Tibial artery (tissue), 4 donors: ENCODE measurements at regions not wholly inside any gene's neighbourhood (a gene's known extent, or its start where the extent isn't known, plus 50 kb on each side); places are given as distances from the start of the nearest gene placed in this dataset.

Experiments used
- DNase-seq, 2 donors: peaks; one replicate each; pipeline ENCODE4 v3.0.0-alpha.2; 2019
- H3K27ac ChIP-seq, 2 donors: fragments of 200-600 bp; sonication (generic) in 1 of 2; 1 replicate in 1 of 2; 2 replicates in 1 of 2; pipeline ENCODE4 v1.5.1; 2018 to 2019; ENCODE audit warnings: mild to moderate bottlenecking in 1 of 2
- H3K27me3 ChIP-seq, 2 donors: fragments of 200-600 bp; sonication (generic) in 1 of 2; one replicate each; pipeline versions ENCODE4 v1.5.1 to v1.6.0; 2016 to 2019
- H3K36me3 ChIP-seq, 3 donors: fragments of 200-600 bp; sonication (generic) in 2 of 3; one replicate each; pipeline ENCODE4 v1.5.1; 2016 to 2019; ENCODE audit warnings: mild to moderate bottlenecking in 2 of 3
- H3K4me1 ChIP-seq, 4 donors: fragments of 200-600 bp; sonication (generic) in 2 of 4; 1 replicate in 3 of 4; 2 replicates in 1 of 4; pipeline ENCODE4 v1.5.1; 2016 to 2019
- H3K4me3 ChIP-seq, 2 donors: fragments of 200-600 bp; sonication (generic) in 1 of 2; 1 replicate in 1 of 2; 2 replicates in 1 of 2; pipeline ENCODE4 v1.5.1; 2018 to 2019; ENCODE audit warnings: mild to moderate bottlenecking in 2 of 2
- H3K9me3 ChIP-seq, 3 donors: fragments of 200-600 bp; sonication (generic) in 1 of 3; one replicate each; pipeline ENCODE4 v1.5.1; 2016 to 2019
- CTCF ChIP-seq, 2 experiments: fragments of 200-600 bp in 1 of 2; fragments of 450-650 bp in 1 of 2; IDR thresholded peaks; one replicate each; pipeline ENCODE4 v1.5.1; 2017 to 2019; ENCODE audit warnings: antibody characterized with exemption in 2 of 2, mild to moderate bottlenecking in 1 of 2, moderate library complexity in 1 of 2
- intact Hi-C: fragments of 100-400 bp; cut with DNase I; formaldehyde crosslinking; loops from one replicate; pipeline ENCODE4 v1.15.0; 2023; ENCODE audit warnings: low total_unique reads

- Histone ChIP-seq H3K9me3 (no peaks in the 10 kb centered on the region), H3K36me3 (no peaks in the 10 kb centered on the region), H3K4me1 (no peaks in the 10 kb centered on the region), H3K27ac (no peak overlapping the region), H3K27me3 (no peaks in the 10 kb centered on the region), H3K4me3 (no peak overlapping the region)
- no peak for DNase-seq
- no peak for TF ChIP-seq CTCF (IDR thresholded peaks at IDR 0.05)
- intact Hi-C loops, result no loop called here
Observed at GRCh38 chr1:102089791-102090190, 93.1 kb upstream of the OLFM3 start.

GRCh38 chr1:102085896-102086295, 89.2 kb upstream of the OLFM3 start:
- DNase-seq, result no peak
- intact Hi-C loops, result no loop called here
- no peak overlapping the region for H3K27ac ChIP-seq
- no peak overlapping the region for H3K4me3 ChIP-seq
- TF ChIP-seq CTCF (IDR thresholded peaks at IDR 0.05), result no peak
- no peaks in the 10 kb centered on the region for H3K36me3 ChIP-seq
- no peaks in the 10 kb centered on the region for H3K9me3 ChIP-seq
- no peaks in the 10 kb centered on the region for H3K4me1 ChIP-seq
- no peaks in the 10 kb centered on the region for H3K27me3 ChIP-seq

- Histone ChIP-seq H3K4me3 (no peak overlapping the region), H3K27me3 (no peaks in the 10 kb centered on the region), H3K27ac (no peak overlapping the region), H3K9me3 (no peaks in the 10 kb centered on the region), H3K4me1 (no peaks in the 10 kb centered on the region), H3K36me3 (no peaks in the 10 kb centered on the region)
- intact Hi-C loops, result no loop called here
- DNase-seq, result no peak
- TF ChIP-seq CTCF (IDR thresholded peaks at IDR 0.05), result no peak
Observed at GRCh38 chr1:102084771-102085535, 88.2 kb upstream of the OLFM3 start.

- intact Hi-C loops, result no loop called here
- no peaks in the 10 kb centered on the region for H3K27me3 ChIP-seq
- TF ChIP-seq CTCF (IDR thresholded peaks at IDR 0.05), result no peak
- H3K9me3 ChIP-seq, result no peaks in the 10 kb centered on the region
- no peaks in the 10 kb centered on the region for H3K36me3 ChIP-seq
- no peak overlapping the region for H3K4me3 ChIP-seq
- DNase-seq, result no peak
- no peaks in the 10 kb centered on the region for H3K4me1 ChIP-seq
- H3K27ac ChIP-seq, result no peak overlapping the region
Observed at GRCh38 chr1:102083192-102083591, 86.5 kb upstream of the OLFM3 start.

GRCh38 chr1:102074874-102075273, 78.1 kb upstream of the OLFM3 start:
- no peak for TF ChIP-seq CTCF (IDR thresholded peaks at IDR 0.05)
- no peaks in the 10 kb centered on the region for H3K36me3 ChIP-seq
- H3K4me3 ChIP-seq, result no peak overlapping the region
- no peak overlapping the region for H3K27ac ChIP-seq
- no peaks in the 10 kb centered on the region for H3K9me3 ChIP-seq
- intact Hi-C loops, result no loop called here
- no peak for DNase-seq
- H3K27me3 ChIP-seq, result no peaks in the 10 kb centered on the region
- no peaks in the 10 kb centered on the region for H3K4me1 ChIP-seq

GRCh38 chr1:102071451-102071850, 74.7 kb upstream of the OLFM3 start:
- H3K9me3 ChIP-seq, result no peaks in the 10 kb centered on the region
- no peaks in the 10 kb centered on the region for H3K4me1 ChIP-seq
- no peaks in the 10 kb centered on the region for H3K36me3 ChIP-seq
- H3K27me3 ChIP-seq, result no peaks in the 10 kb centered on the region
- no peak overlapping the region for H3K27ac ChIP-seq
- intact Hi-C loops, result no loop called here
- H3K4me3 ChIP-seq, result no peak overlapping the region
- DNase-seq, result no peak
- TF ChIP-seq CTCF (IDR thresholded peaks at IDR 0.05), result no peak
